ENCODE measurements at regions not wholly inside any gene's neighbourhood (a gene's known extent, or its start where the extent isn't known, plus 50 kb on each side); places are given as distances from the start of the nearest gene placed in this dataset.

DNA sequence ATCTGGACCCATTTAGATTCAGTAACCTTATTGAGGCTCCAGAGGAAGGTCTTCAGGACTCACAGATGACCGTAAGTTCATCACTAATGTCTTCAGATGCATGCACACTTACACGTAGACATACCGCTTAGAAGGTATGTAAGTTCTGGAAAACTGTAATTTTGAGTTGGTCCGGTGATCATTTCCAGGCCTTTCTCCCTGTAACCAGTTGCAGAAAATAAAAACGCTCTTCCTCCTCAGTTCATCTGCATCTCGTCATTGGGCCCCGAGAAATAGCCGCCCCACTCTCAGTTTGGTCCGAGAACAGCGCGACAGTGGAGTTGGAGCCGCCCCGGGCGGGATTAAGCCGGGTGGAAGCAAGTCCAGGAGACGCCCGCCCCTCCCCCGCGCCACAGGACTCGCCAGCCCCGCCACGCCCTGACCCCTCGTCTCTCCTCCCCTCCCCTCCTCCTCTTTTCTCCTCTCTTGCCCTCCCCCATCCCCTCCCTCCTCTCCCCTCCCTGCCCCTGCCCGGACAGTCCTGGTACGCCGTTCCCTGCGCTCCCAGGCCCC, 83.7 kb downstream of the TNFAIP2 start:
- Histone ChIP-seq H3K27me3 (ENCODE audit: control insufficient read depth in 3 of 3, insufficient read depth in 3 of 3, low read length in 3 of 3) (peaks cover 0 to 3% (median 0%) of the 10 kb centered on the region in 3 donors), H3K36me3 (ENCODE audit: control insufficient read depth in 3 of 3, insufficient read depth in 3 of 3, low read length in 3 of 3) (no peaks in the 10 kb centered on the region), H3K9me3 (ENCODE audit: control insufficient read depth in 3 of 3, low read length in 3 of 3) (peaks cover 0 to 4% (median 0%) of the 10 kb centered on the region in 3 donors), H3K9ac (ENCODE audit: low read depth in 1 of 3, low read length in 3 of 3) (peak overlapping the region; percentile 73 to 77 (median 76)), H3K4me1 (ENCODE audit: control insufficient read depth in 3 of 3, insufficient read depth in 3 of 3, low read length in 3 of 3) (peaks cover 6 to 11% (median 8%) of the 10 kb centered on the region in 3 donors), H3K27ac (ENCODE audit: low read depth, low read length) (peak overlapping the region; percentile 90), H3K4me3 (ENCODE audit: low read length in 3 of 3) (peak overlapping the region; percentile 59 to 70 (median 64))

DNA sequence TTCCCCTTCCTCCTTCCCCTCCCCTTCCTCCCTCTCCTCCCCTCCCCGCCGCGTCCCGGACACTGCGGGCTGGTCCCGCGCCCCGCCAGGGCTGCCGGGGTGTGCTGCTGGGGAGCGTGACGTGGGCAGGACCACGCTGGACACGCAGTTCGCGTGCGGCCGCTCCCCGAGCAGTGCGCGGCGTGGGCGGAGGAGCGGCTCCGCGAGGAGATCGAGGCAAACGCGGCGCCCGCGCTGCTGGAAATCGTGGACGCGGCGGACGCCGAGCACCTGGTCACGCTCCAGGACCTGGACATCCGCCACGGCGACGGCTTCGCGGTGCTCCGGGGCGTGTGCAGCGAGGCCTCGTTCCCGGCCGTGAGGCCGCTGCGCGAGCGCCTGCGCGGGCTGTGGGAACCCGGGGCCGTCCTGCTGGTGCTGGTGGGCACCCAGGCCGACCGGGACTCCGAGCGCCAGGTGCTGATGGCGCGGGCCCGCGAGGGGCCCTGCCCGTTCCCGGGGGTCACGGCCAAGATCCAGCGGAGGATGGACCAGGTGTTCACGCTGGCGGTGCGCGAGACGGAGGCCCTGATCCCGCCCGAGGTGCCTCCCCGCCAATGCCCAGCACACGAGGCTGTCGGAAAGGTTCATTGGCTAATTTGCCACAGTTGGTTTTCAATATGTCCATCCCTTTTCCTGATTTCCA, 84.3 kb downstream of the TNFAIP2 start:
- Histone ChIP-seq H3K27me3 (ENCODE audit: control insufficient read depth in 3 of 3, insufficient read depth in 3 of 3, low read length in 3 of 3) (peaks cover 0 to 3% (median 0%) of the 10 kb centered on the region in 3 donors), H3K4me3 (ENCODE audit: low read length in 3 of 3) (peak overlapping the region; percentile 56 to 70 (median 64)), H3K9me3 (ENCODE audit: control insufficient read depth in 3 of 3, low read length in 3 of 3) (peaks cover 0 to 4% (median 0%) of the 10 kb centered on the region in 3 donors), H3K27ac (ENCODE audit: low read depth, low read length) (peak overlapping the region; percentile 90), H3K36me3 (ENCODE audit: control insufficient read depth in 3 of 3, insufficient read depth in 3 of 3, low read length in 3 of 3) (no peaks in the 10 kb centered on the region), H3K9ac (ENCODE audit: low read depth in 1 of 3, low read length in 3 of 3) (peak overlapping the region; percentile 33 to 76 (median 70)), H3K4me1 (ENCODE audit: control insufficient read depth in 3 of 3, insufficient read depth in 3 of 3, low read length in 3 of 3) (peaks cover 6 to 11% (median 8%) of the 10 kb centered on the region in 3 donors)

GRCh38 chr14:103209054-103209453, 85.8 kb downstream of the TNFAIP2 start:
- Histone ChIP-seq H3K36me3 (ENCODE audit: control insufficient read depth in 3 of 3, insufficient read depth in 3 of 3, low read length in 3 of 3) (no peaks in the 10 kb centered on the region), H3K27me3 (ENCODE audit: control insufficient read depth in 3 of 3, insufficient read depth in 3 of 3, low read length in 3 of 3) (peaks cover 0 to 3% (median 0%) of the 10 kb centered on the region in 3 donors), H3K27ac (ENCODE audit: low read depth, low read length) (peak overlapping the region; percentile 8), H3K4me1 (ENCODE audit: control insufficient read depth in 3 of 3, insufficient read depth in 3 of 3, low read length in 3 of 3) (peaks cover 6 to 11% (median 8%) of the 10 kb centered on the region in 3 donors), H3K4me3 (ENCODE audit: low read length in 3 of 3) (peak overlapping the region in 1 of 3 donors; percentile 51), H3K9me3 (ENCODE audit: control insufficient read depth in 3 of 3, low read length in 3 of 3) (peaks cover 0 to 4% (median 0%) of the 10 kb centered on the region in 3 donors), H3K9ac (ENCODE audit: low read depth in 1 of 3, low read length in 3 of 3) (no peak overlapping the region)

DNA sequence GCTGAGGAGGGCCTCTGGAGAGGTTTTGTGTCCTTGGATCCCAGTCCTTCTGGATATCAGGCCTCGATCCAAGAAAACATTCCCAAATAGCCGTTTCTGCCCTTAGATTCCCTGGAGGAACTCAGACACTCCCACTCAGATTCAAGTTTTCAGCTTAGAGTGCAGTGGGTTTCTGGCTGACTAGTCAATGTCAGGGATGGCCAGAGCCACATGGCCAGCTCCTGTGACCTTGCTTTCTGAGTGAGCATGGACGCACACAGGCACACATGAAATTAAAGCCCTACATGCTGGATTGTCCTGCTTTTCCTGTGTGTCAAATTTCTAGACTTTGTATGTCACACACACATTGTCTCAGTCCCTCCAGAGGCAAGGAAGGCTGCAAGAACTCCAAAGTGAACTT, 86.2 kb downstream of the TNFAIP2 start:
- H3K4me1 ChIP-seq (ENCODE audit: control insufficient read depth in 3 of 3, insufficient read depth in 3 of 3, low read length in 3 of 3) = peaks cover 6 to 11% (median 8%) of the 10 kb centered on the region in 3 donors
- peak overlapping the region; percentile 8 for H3K27ac ChIP-seq (ENCODE audit: low read depth, low read length)
- H3K9me3 ChIP-seq (ENCODE audit: control insufficient read depth in 3 of 3, low read length in 3 of 3) = peaks cover 0 to 3% (median 0%) of the 10 kb centered on the region in 3 donors
- H3K27me3 ChIP-seq (ENCODE audit: control insufficient read depth in 3 of 3, insufficient read depth in 3 of 3, low read length in 3 of 3) = peaks cover 0 to 3% (median 0%) of the 10 kb centered on the region in 3 donors
- H3K36me3 ChIP-seq (ENCODE audit: control insufficient read depth in 3 of 3, insufficient read depth in 3 of 3, low read length in 3 of 3) = no peaks in the 10 kb centered on the region
- H3K4me3 ChIP-seq (ENCODE audit: low read length in 3 of 3) = peak overlapping the region in 1 of 3 donors; percentile 30
- H3K9ac ChIP-seq (ENCODE audit: low read depth in 1 of 3, low read length in 3 of 3) = peak overlapping the region in 1 of 3 donors; percentile 20

DNA sequence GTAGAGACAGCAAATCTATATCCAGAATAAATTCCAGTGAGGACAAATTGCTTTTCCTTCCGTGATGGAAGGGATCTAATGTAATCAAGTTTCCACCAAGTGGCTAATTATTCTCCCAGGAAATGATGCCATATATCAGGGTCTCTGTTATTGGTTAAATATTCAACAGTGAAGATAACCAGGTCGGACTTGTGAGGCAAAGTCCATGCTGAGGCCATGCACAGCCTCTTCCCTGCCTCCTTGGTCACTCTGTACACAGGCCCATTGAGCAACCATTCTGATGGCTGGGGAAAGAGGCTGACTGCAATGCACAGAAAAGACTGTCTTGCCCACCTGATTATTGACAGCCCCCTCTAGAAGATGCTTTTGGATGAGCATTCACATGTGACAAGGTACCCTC, 90.1 kb downstream of the TNFAIP2 start:
- no peak overlapping the region for H3K9ac ChIP-seq (ENCODE audit: low read depth in 1 of 3, low read length in 3 of 3)
- no peak overlapping the region for H3K27ac ChIP-seq (ENCODE audit: low read depth, low read length)
- H3K9me3 ChIP-seq (ENCODE audit: control insufficient read depth in 3 of 3, low read length in 3 of 3) = no peaks in the 10 kb centered on the region
- no peaks in the 10 kb centered on the region for H3K36me3 ChIP-seq (ENCODE audit: control insufficient read depth in 3 of 3, insufficient read depth in 3 of 3, low read length in 3 of 3)
- H3K4me3 ChIP-seq (ENCODE audit: low read length in 3 of 3) = no peak overlapping the region
- peaks cover 0 to 4% (median 0%) of the 10 kb centered on the region in 3 donors for H3K4me1 ChIP-seq (ENCODE audit: control insufficient read depth in 3 of 3, insufficient read depth in 3 of 3, low read length in 3 of 3)
- H3K27me3 ChIP-seq (ENCODE audit: control insufficient read depth in 3 of 3, insufficient read depth in 3 of 3, low read length in 3 of 3) = peaks cover 0 to 3% (median 0%) of the 10 kb centered on the region in 3 donors

DNA sequence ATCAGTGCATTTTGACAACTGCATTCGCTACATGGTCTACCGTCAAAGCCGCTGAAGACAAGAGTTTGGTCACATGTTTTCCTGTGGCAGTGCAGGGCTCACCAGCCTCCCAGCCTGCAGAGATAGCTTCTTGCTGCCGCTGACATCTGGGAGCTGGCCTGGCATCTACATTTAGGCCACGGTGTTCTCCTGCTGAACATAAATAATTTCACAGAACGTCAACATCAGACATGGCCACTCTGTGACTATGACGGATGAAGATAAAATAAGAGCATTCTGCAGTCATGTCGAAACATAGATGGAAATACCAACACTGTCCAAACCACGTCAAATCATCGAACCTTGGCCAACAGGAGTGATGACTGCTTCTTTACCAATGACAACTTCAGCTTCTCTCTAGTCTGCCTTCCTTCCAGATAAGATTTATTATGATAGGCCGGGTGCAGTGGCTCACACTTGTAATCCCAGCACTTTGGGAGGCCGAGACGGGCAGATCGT, 91.2 kb downstream of the TNFAIP2 start:
- no peak overlapping the region for H3K9ac ChIP-seq (ENCODE audit: low read depth in 1 of 3, low read length in 3 of 3)
- H3K9me3 ChIP-seq (ENCODE audit: control insufficient read depth in 3 of 3, low read length in 3 of 3) = no peaks in the 10 kb centered on the region
- no peak overlapping the region for H3K27ac ChIP-seq (ENCODE audit: low read depth, low read length)
- H3K36me3 ChIP-seq (ENCODE audit: control insufficient read depth in 3 of 3, insufficient read depth in 3 of 3, low read length in 3 of 3) = no peaks in the 10 kb centered on the region
- H3K4me1 ChIP-seq (ENCODE audit: control insufficient read depth in 3 of 3, insufficient read depth in 3 of 3, low read length in 3 of 3) = peaks cover 0 to under 1% (median 0%) of the 10 kb centered on the region in 3 donors
- H3K27me3 ChIP-seq (ENCODE audit: control insufficient read depth in 3 of 3, insufficient read depth in 3 of 3, low read length in 3 of 3) = peaks cover 0 to under 1% (median 0%) of the 10 kb centered on the region in 3 donors
- H3K4me3 ChIP-seq (ENCODE audit: low read length in 3 of 3) = no peak overlapping the region

DNA sequence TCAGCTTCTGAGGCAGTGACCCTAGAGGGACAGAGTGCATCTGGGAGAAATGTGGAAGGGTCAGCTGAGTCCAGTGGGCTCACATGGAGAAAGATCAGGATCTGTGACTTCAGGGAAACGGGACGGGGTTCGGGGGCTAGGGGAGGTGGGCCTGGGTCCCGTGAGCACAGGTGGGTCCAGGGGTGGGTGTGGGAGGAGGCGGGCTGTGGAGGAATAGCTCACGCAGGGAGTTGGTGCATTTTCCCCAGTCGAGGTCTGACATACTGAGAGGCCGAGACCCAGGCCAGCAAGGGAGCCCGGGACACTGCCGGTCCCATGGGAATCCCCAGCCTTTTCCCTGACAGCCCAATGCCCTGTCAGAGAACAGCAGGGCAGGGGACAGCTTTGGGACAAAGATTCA, 93.1 kb downstream of the TNFAIP2 start:
- Histone ChIP-seq H3K9me3 (ENCODE audit: control insufficient read depth in 3 of 3, low read length in 3 of 3) (no peaks in the 10 kb centered on the region), H3K36me3 (ENCODE audit: control insufficient read depth in 3 of 3, insufficient read depth in 3 of 3, low read length in 3 of 3) (no peaks in the 10 kb centered on the region), H3K4me3 (ENCODE audit: low read length in 3 of 3) (no peak overlapping the region), H3K9ac (ENCODE audit: low read depth in 1 of 3, low read length in 3 of 3) (no peak overlapping the region), H3K27me3 (ENCODE audit: control insufficient read depth in 3 of 3, insufficient read depth in 3 of 3, low read length in 3 of 3) (peaks cover 4 to 15% (median 7%) of the 10 kb centered on the region in 3 donors), H3K27ac (ENCODE audit: low read depth, low read length) (no peak overlapping the region), H3K4me1 (ENCODE audit: control insufficient read depth in 3 of 3, insufficient read depth in 3 of 3, low read length in 3 of 3) (peaks cover 0 to 2% (median 0%) of the 10 kb centered on the region in 3 donors)

DNA sequence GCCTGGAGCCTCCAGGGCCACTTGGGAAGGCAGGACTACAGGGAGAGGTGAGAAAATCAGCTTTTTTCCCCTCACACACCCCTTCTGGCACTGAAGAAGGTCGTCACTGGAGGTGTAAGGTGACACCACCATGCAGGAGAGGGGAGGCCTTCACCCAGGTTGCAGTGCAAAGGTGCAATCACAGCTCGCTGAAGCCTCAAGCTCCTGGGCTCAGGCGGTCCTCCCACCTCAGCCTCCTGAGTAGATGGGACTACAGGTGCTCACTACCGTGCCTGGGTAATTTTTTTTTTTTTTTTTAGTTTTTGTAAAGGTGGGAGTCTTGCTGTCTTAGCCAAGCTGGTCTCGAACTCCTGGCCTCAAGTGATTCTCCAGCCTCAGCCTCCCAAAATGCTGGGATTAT, 93.6 kb downstream of the TNFAIP2 start:
- H3K9ac ChIP-seq (ENCODE audit: low read depth in 1 of 3, low read length in 3 of 3) = no peak overlapping the region
- H3K36me3 ChIP-seq (ENCODE audit: control insufficient read depth in 3 of 3, insufficient read depth in 3 of 3, low read length in 3 of 3) = no peaks in the 10 kb centered on the region
- no peak overlapping the region for H3K27ac ChIP-seq (ENCODE audit: low read depth, low read length)
- no peak overlapping the region for H3K4me3 ChIP-seq (ENCODE audit: low read length in 3 of 3)
- H3K4me1 ChIP-seq (ENCODE audit: control insufficient read depth in 3 of 3, insufficient read depth in 3 of 3, low read length in 3 of 3) = peaks cover 0 to 2% (median 0%) of the 10 kb centered on the region in 3 donors
- peaks cover 9 to 19% (median 11%) of the 10 kb centered on the region in 3 donors for H3K27me3 ChIP-seq (ENCODE audit: control insufficient read depth in 3 of 3, insufficient read depth in 3 of 3, low read length in 3 of 3)
- no peaks in the 10 kb centered on the region for H3K9me3 ChIP-seq (ENCODE audit: control insufficient read depth in 3 of 3, low read length in 3 of 3)

DNA sequence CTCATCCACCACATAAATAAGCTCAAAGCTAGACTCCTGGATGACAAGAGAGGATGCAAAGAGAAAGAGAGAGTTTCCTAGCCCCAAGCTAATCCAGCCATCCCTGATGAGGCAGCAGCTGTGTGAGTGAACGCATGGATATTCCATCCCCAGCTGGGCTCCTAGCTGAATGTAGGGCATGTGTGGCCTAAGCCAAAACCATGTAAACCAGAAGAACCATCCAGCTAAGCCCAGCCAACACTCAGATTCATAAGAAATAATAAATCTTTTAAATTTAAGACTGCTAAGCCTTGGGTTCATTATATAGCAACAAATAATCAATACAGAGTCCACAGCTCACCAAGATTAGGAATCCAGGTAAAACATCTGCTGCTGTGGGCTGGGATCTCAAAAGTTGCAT, 94.3 kb downstream of the TNFAIP2 start:
- Histone ChIP-seq H3K27ac (ENCODE audit: low read depth, low read length) (no peak overlapping the region), H3K36me3 (ENCODE audit: control insufficient read depth in 3 of 3, insufficient read depth in 3 of 3, low read length in 3 of 3) (no peaks in the 10 kb centered on the region), H3K27me3 (ENCODE audit: control insufficient read depth in 3 of 3, insufficient read depth in 3 of 3, low read length in 3 of 3) (peaks cover 11 to 21% (median 13%) of the 10 kb centered on the region in 3 donors), H3K9ac (ENCODE audit: low read depth in 1 of 3, low read length in 3 of 3) (no peak overlapping the region), H3K9me3 (ENCODE audit: control insufficient read depth in 3 of 3, low read length in 3 of 3) (no peaks in the 10 kb centered on the region), H3K4me1 (ENCODE audit: control insufficient read depth in 3 of 3, insufficient read depth in 3 of 3, low read length in 3 of 3) (peaks cover 0 to 2% (median 0%) of the 10 kb centered on the region in 3 donors), H3K4me3 (ENCODE audit: low read length in 3 of 3) (no peak overlapping the region)
